ENCODE measurements at regions not wholly inside any gene's neighbourhood (a gene's known extent, or its start where the extent isn't known, plus 50 kb on each side); places are given as distances from the start of the nearest gene placed in this dataset.

GRCh38 chr9:673264-673965, 168.1 kb upstream of the DMRT1 start:
- no peak for DNase-seq (ENCODE audit: low spot score)

GRCh38 chr9:673966-674526, 167.5 kb upstream of the DMRT1 start:
- no peak for DNase-seq (ENCODE audit: low spot score)

DNA sequence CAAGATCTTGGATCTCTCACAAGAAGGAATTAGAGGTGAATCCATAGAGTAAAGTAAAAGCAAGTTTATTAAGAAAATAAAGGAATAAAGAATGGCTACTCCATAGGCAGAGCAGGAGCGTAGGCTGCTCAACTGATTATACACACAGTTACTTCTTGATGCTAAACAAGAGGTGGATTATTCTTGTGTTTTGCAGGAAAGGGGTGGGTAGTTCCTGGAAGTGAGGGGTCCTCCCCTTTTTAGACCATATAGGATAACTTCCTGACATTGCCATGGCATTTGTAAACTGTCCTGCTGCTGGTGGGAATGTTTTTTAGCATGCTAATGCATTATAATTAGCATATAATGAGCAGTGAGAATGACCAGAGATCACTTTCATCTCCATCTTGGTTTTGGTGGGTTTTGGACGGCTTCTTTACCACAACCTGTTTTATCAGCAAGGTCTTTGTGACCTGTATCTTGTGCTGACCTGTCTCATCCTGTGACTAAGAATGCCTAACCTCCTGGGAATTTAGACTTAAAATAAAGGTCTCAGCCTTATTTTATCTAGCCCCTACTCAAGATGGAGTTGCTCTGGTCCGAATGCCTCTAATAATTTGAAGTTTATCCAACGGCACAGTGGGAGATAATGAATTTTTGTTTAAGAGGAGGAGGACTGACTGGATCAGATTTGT, 165.7 kb upstream of the DMRT1 start:
- DNase-seq (ENCODE audit: low spot score): no peak

- peak; percentile 51 for DNase-seq (ENCODE audit: low spot score)
Measured at GRCh38 chr9:676780-677438, 164.6 kb upstream of the DMRT1 start.

GRCh38 chr9:677461-678097, 163.9 kb upstream of the DMRT1 start:
- DNase-seq (ENCODE audit: low spot score): peak; percentile 58

DNA sequence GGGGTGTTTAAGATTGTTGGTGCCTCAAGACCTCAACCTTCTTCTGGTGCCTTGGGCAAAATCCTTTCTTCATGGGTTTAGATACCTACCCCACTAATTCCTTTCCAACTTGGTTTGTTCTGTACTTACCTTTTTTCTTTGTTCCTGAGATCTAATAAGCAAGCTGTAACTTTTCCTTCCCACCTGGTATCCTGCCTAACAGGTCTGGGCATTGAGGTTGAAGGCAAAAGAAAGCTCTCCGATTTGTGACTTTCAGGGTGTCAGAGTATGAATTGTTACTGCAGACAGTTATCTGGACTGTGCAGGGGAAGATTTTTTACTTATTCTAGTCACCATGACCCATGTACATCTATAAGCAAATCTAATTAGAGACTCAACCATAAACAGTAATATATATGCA, 162.6 kb upstream of the DMRT1 start:
- DNase-seq (ENCODE audit: low spot score): no peak

DNA sequence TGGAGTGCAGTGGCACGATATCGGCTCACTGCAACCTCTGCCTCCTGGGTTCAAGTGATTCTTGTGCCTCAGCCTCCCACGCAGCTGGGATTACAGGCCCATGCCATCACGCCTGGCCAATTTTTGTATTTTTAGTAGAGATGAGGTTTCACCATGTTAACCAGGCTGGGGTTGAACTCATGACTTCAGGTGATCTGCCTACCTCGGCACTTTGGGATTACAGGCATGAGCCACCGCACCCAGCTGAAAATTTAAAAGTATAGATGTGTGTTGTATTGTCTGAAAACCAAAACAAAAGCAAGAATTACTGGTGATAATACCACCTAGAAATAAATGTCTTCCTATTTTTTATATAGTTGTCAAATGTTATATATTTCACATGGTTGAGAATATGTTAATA, 162.0 kb upstream of the DMRT1 start:
- no peak for DNase-seq (ENCODE audit: low spot score)

DNA sequence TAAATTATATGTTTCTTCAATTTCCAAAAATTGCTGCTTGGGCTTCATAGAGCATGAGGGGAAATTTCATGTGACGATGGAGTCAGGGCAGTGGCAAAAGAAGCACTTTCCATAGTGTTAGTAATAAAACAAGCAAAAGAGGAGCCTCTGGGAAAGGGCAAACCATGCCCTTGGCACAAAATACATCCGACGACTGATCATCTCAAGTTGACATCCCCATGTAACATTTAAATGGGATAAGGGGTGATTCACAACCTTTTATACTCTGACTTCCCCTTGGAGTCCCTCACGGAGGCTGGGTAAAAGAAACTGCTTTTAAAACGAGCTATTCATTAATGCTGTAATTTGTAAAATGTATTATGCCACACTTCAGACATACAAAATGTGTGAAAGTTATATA, 161.4 kb upstream of the DMRT1 start:
- no peak for DNase-seq (ENCODE audit: low spot score)

- no peak for DNase-seq (ENCODE audit: low spot score)
Measured at GRCh38 chr9:682633-683508, 158.6 kb upstream of the DMRT1 start.

- no peak for DNase-seq (ENCODE audit: low spot score)
Measured at GRCh38 chr9:683509-684021, 157.9 kb upstream of the DMRT1 start.

DNA sequence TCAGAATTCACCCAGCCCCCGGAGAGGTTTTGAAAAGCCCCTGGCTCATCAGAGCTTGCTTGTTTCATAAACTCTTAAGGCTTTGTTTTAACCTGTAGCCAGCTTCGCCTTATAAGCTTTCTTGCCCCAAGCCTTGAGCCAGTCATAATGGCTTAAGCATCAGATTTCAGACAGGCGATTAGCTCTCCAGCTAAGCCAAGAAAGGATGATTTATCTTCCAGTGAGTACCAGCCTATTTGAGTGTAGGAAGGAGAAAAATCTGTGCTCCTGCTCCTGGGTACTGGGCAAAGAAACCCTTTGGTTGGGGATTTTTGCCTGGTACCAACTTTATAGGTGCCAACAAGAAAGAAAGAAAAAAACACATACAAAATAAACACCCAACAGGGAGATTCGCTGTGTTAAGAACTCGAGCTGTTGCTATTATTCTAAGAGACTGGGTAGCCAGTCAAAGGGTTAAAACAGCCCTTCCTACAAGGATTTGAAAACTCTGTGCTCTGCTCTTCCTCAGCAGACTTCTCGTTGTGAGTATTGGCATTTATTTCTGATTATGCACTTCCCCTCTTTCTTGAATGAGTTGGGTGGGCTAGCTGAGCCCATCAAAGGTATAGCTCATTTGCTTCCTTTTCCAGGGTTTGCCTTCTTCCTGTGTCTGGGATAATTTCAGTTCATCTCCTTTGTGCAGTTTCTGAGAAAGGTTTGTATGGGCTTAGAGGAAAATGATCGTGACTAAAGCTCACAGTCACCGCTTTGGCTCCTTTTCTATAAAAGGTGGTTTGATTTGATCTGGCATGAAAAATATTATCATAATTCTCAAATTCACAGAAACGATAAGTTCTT, 157.2 kb upstream of the DMRT1 start:
- no peak for DNase-seq (ENCODE audit: low spot score)

DNA sequence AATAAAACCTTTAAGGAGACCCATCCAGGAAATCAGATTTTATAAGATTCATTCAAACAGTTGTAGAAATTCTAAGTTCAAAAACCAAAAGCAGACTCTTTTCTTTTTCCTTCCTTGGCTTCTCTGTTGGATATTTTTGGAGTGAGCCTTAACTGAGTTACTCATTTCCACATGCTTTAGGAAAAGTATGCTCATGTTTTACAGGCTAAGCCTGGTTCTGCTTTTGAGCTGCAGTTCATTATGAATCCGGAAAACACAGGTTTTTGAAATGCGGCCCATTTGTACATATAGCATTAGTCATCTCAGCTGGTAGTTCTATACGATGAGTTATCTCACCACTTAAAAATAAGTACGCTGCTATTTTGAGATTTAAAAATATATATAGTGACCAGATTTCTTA, 156.6 kb upstream of the DMRT1 start:
- DNase-seq (ENCODE audit: low spot score): no peak

GRCh38 chr9:686321-686813, 155.1 kb upstream of the DMRT1 start:
- DNase-seq (ENCODE audit: low spot score): no peak

- no peak for DNase-seq (ENCODE audit: low spot score)
Measured at GRCh38 chr9:687034-687785, 154.3 kb upstream of the DMRT1 start.

- no peak for DNase-seq (ENCODE audit: low spot score)
Measured at GRCh38 chr9:687994-688393, 153.5 kb upstream of the DMRT1 start.

DNA sequence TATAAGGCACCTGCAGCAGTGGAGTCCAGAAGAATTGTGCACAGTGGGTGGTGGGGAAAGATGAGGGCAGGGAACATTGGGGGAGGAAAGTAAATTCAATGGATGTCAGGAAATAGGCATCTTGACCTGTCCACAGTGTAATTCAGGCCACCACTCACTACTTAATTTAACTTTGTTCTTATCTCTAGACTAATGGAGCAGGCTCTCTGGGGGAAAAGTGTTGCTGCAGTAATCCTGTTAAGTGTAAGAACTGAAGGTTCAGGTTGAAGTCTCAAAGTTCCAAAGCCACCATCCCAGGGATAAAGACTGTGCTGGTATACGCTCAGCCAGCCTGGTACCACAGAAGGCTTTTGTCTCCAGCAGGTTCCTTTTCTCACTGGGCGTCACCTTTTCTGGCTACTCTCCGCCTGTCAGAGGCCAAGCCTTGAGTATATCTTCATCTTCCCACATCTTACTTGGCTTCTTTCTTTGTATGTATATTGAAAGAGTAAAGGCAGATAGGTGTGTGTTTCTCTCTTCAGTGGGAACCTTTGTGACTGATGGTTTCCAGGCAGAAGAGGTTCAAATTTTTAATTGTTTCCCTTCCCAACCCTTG, 150.9 kb upstream of the DMRT1 start:
- DNase-seq (ENCODE audit: low spot score): no peak

DNA sequence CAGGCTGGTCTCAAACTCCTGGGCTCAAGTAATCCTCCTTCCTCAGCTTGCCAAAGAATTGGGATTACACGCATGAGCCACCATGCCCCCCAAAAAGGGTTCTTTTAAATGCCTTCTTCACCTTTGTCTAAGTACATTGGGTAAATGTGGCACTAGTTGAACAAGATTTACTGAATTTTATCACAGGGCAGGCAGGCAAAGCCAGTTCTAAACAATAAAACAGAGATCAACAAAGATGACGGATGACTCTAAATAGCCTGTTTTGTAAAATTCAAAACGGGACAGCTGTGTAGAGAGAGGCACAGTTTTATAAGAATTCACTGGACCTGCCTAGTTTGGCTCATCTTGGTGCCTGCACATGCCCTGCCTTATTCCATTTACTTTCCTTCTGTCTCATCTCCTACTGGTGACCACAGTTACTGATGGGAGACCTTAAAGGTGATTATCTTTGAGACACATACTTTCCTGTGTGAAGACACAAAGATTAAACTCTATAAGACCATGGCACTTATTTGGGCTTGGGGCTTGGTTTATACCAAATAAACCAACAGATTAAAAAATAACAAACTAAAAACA, 149.6 kb upstream of the DMRT1 start:
- DNase-seq (ENCODE audit: low spot score): no peak

DNA sequence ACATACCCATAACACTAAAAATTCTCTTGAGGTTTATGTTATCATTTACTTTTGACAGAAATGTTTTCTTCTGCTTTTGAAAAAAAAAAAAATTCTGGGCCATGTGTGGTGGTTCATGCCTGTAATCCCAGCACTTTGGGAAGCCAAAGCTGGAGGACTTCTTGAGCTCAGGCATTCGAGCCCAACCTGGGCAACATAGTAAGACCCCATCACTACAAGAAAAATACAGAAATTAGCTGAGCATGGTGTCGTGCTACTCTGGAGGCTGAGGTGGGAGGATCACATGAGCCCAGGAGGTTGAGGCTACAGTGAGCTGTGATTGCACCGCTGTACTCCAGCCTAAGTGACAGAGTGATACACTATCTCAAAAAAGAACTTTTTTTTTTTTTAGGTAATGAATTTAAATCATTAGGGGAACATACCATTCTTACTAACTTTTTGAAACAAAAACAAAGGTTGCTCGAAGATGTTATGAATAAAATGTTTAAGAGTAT, 148.8 kb upstream of the DMRT1 start:
- DNase-seq (ENCODE audit: low spot score): no peak
